GM21367 (cell line): ENCODE measurements at regions not wholly inside any gene's neighbourhood (a gene's known extent, or its start where the extent isn't known, plus 50 kb on each side); places are given as distances from the start of the nearest gene placed in this dataset.

Experiments
- ATAC-seq: cut with Tn5 transposase; IDR thresholded peaks from one replicate; pipeline ENCODE4 v1.9.1; 2021; ENCODE audit not compliant: unreplicated experiment

GRCh38 chr15:39482459-39482858, 98.4 kb upstream of the THBS1 start:
- ATAC-seq: no peak

DNA sequence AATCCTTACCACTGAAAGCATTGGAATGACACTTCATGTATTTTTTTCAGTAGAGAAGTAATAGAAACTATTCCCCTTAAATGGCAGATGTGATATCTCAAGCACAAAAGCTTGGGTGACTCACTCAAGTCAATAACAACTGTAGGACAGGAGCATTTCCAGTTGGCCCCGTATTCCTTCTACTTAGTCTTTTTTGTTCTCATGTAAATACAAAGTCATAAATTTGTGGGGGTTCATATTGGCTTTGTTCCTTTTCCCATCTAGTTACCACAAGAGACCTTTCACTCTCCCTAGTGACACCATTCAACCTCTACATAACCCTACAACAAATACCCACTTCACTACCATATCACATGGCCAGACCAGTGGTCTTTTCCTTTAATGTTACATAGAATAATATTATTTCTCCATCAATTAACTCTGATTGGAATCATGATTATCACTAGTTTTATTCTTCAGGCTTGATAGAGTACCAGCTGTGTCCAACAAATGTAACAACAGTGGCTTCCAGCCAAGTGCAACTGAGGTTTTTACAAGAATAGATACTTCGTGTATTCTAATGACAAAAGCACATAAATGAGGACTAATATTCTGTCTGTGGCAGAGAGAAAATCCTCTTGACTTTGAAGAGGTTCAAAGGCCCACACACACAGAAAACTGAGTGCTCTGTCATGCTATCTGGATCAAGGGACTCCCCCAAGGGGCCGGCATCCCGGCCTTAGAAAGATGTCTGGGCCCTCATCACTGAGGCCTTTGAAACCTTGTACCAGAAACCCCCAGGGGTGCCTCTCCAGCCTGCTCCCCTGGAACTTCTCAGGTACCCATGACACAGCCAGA, 94.0 kb upstream of the THBS1 start:
- no peak for ATAC-seq

GRCh38 chr15:39487458-39487735, 93.5 kb upstream of the THBS1 start:
- no peak for ATAC-seq

DNA sequence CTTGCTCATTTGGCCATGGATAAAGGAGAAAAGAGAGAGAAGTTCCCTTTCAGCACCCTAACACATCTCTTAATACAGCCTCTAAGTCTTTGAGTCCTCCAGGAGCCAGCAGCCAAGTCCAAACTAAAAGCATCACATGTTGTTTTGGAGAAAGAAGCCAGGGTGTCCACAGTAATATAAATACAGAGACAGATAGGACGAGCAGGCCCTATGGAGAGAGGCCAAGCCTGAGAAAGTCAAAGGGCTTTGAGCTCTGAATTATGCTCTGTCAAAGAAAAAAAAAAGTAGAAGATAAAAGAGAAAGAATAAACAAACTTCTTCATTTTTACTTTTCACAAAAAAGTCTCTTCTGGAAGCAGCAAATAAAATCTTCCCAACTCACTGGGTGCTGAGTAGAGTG, 92.4 kb upstream of the THBS1 start:
- no peak for ATAC-seq

DNA sequence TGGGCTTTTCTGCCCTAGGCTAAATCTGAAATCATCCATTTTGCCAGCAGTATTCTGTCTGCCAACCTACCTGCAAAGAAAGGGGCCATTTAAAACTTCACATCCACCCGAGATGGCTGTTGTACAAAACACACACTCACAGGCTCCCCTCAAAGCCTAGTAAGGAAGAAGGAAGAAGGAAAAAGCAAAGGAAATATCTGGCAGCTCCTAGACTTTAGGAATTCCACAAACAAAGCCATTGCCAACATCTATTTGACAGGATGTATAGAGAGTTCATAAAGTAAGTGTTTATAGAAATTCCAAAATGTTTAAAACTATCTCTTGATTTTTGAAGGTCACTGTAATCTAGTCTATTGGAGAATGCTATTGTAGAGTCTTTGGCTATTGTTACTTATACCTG, 91.9 kb upstream of the THBS1 start:
- no peak for ATAC-seq

DNA sequence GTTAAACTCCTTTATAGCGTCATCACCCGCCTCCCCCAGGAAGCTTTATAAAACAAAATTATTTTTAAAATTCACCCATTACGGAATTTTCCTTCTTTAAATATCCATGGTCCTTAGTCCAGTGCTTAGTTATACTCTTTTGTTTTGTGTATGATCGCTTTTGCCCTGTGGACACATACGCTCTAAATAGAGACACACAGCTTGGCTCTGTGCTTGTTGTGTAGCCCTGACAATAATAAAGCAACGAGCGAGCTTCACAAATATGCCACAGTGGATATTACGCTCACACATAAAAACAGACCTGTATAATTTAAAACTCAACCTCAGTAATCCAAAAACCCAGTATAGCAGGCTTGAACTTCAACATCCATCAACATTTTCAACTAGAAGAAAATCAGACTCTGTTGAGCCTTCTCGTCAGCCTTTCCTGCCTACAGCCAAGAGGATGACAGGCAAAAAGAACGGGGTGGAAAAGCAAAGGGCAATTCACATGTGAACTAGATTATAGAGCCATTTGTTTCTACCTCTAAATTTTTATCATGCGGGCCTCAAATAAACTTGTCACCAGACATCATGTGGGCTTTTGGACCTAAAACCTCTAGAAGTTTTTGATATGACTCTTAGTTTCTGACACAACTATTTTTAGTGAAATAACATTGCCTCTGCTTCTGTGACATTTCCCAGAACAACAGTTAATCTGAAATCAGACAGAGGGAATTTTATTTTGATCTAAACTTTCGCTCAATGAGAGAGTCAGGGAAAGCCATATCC, 89.6 kb upstream of the THBS1 start:
- ATAC-seq: no peak

- ATAC-seq: no peak
These were observed 88.9 kb upstream of the THBS1 start for GRCh38 chr15:39491886-39492490.

DNA sequence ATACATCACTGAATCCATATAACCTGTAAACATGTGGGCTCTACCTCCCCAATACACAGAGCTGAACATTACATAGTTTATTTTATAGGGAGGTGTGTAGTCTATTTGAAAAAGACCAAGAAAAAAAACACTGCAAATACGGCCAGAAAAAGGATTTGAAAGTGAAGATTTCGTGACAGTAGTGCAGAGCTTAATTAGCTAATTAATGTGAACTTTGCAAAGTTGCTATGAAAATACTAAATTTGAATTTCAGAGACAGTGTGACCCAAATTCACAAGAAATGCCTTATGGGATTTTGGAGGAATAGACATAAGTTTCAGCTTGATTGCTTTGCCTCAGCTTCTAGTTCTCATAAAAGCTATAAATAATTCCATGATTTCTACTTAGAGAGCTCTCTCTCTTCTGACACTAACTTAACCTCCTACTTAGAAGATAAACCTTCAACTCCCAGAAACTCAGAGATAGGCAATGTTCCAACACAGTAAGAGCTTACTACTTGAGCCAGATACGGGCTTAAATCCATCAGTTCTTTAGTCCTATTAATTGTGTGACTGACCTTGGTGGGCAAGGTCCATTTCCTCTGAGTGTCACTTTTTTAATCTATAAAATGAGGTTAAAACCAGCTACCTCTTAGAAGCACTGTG, 87.3 kb upstream of the THBS1 start:
- no peak for ATAC-seq

- no peak for ATAC-seq
These were observed 86.4 kb upstream of the THBS1 start for GRCh38 chr15:39494462-39494861.

DNA sequence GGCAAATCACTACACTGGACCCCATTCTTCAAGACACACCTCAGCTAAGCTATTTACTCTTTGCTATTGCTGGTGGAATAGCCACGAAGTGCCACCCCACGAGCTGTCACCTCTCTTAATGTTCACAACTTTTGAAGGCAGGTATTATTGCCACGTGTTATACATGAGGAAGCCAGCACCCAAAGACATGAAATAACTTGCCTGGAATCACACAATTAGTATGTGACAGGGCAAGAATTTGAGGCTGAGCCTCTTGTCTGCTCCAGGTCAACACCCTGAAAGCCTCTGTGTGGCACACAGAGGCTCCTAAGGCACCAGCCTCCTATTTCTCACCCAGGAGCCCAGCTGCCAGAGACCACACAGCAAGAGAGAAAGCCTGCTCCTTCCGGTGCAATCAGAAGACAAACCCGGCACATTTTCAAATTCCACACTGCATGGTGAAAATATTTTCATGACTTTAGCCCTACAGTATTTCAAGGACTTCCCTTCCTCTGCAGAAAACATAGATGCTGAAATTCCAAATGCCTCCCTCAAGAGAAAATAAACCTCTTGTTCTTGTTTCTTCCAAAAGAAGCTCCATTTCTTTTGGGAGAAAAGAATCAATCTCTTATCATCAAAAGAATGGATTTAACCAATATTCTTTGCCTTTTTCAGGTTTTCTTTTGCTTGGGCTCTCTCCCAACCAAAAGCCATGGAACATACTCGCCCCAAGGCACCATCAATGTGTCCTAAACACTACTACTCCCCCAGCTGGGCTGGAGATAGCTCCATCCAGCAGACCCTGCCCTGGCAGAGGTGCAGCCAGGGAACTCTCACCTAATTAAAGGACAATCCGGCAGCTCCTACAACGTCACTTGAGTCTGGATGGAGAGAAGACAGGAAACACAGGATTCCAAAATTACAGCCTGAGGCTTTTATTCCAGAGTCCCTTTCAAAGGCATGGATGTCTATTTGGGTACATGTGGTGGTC, 84.7 kb upstream of the THBS1 start:
- ATAC-seq: no peak

GRCh38 chr15:39497016-39497758, 83.7 kb upstream of the THBS1 start:
- ATAC-seq: no peak

DNA sequence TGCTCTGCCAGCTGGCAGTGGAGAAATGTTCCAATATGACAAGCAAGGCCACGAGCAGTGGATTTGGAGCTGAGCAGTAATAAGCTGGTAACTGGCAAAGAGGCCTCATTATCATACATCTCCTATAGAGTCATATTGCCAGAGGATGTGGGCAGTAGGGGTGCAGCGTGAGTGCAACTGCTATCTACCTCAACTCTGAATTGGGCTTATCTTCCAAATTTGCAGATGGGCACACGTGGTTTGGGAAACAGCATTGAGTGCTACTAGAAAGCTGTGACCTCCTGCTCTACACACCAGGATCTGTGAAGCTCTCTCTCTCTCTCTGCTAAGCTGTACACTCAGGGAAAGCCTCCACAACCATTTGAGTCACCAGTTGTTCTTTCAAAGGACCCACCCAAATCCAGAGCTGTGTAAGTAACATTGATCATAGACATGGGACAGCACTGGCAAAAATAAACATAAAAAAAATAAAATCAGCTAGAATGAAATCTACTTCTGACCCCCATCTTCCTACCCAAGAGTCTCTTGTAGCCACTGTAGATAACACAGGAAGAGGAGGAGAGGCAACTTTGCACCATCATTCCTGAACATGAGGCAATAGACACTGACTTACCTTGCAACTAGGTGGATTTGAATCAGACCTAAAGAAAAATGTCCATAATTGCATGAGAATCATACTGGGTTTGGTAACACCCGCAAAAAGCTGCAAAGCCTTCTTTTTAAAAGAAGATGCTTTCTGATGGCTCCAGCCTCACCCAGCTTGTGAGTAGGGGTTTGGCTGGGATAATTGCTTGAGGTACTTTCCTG, 82.9 kb upstream of the THBS1 start:
- ATAC-seq: no peak

DNA sequence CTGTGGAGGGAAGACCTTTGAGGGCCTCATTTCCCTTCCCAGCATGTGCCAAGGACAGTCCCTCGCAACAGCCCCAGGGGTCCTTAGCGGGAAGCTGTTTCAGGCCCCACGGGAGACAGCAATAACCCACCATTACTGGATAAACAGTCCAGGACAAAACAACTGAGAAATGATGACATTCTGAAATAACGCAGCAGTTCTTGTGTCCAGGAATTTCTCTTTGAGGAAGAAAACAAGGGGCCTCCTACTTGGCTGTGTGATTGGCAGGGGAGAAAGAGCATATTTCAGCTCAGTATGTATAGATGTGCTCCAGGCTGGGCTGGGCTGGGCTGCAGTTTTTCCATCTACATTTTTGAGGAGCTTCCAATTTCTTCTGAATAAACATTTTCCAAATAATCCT, 82.2 kb upstream of the THBS1 start:
- ATAC-seq: no peak

GRCh38 chr15:39499042-39499441, 81.8 kb upstream of the THBS1 start:
- ATAC-seq: no peak

DNA sequence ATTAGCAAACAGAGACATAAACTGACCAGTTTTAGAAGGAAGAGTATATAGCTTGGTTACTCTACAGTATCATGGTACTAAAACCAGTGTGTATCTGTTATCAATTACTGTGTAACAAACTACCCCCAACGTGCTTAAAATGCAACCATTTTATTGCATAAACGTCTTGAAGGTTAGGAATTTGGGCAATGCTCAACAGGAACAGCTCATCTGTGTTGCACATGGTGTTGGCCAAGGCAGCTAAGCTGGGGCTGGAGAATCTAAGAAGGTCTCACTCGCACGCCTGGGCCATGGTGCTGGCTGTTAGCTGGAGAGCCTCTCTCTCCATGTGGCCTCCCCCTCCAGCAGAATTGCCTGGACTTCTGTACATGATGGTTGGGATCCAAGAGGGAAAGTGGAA, 81.2 kb upstream of the THBS1 start:
- ATAC-seq: no peak

DNA sequence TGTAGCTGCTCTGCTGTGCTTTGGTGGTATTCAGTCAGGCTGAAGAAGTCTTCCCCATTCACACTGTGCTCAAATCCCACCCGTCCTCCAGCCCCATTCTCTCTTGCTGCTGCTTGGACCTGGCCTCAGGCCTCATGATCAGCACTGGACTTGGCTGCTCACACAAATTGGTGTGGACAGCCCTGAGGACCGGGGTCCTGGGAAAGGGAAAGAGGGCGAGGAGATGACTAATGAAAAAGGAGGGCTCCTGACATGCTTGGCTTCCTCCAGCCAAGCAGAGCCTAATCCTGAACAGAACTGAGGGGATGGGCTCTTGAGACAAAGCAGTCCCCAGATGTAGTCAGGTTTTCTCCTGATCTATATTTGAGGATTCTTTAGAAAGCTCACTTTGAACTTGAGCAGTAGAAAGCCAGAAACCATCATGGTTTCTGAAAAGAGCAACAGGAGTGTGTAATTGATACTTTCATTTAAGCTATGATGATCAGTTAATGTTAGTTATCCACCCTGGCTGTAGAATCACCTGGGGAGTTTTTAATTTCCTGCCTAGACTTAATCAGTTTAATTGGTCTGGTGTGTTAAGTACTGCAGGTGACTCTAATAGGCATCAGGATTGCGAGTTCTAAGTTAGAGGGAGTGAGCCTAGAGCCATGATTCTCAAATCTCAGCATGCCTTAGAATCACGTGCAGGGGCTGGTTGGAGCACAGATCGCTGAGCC, 79.4 kb upstream of the THBS1 start:
- no peak for ATAC-seq

DNA sequence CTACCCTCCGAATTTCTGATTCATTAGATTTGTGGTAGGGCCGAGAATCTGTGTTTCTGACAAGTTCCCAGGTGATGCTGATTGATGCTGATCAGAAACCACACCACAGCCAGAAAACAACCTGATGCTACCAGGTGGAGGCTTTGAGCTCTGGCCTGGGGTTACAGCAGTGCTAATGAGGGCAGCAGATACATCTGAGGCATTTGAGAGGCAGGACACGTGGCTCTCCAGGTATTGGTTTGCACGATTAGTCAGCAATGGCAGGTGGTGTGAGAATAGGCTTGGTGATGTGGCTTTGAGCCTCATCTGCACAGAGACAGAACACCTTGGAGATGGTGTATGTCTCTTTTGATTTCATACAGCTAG, 78.8 kb upstream of the THBS1 start:
- ATAC-seq: no peak

GRCh38 chr15:39502611-39503195, 78.2 kb upstream of the THBS1 start:
- no peak for ATAC-seq
